B cell (primary cell): ENCODE measurements at regions not wholly inside any gene's neighbourhood (a gene's known extent, or its start where the extent isn't known, plus 50 kb on each side); places are given as distances from the start of the nearest gene placed in this dataset.

Experiments used
- ATAC-seq: fragments of 200-7000 bp; cut with Tn5 transposase; one replicate; pipeline ENCODE4 v1.10.0; 2021; ENCODE audit warnings: low read depth, mild to moderate bottlenecking, moderate number of reproducible peaks, moderate library complexity
- CTCF ChIA-PET: fragments of 350-600 bp; sonication (Branson Sonifier 250); formaldehyde crosslinking; loops from one replicate; lab custom pipeline; 2021; ENCODE audit warnings: antibody characterized with exemption, inconsistent platforms; lab: Charles Lee
- POLR2A ChIA-PET: fragments of 350-600 bp; sonication (Branson Sonifier 250); formaldehyde crosslinking; loops from one replicate; lab custom pipeline; 2021; ENCODE audit warnings: antibody characterized with exemption; lab: Charles Lee
- DNase-seq: peaks from one replicate; pipeline ENCODE4 v3.0.0; 2013
- H2AFZ ChIP-seq: 2 replicates; pipeline ENCODE4 v1.6.1; 2012; ENCODE audit warnings: mild to moderate bottlenecking, low read depth, low read length; ENCODE audit not compliant: insufficient read depth, poor library complexity, severe bottlenecking
- H3K27ac ChIP-seq, 2 donors: 1 replicate in 1 of 2; 2 replicates in 1 of 2; pipeline ENCODE4 v1.5.1; 2012 to 2013; ENCODE audit warnings: low read length in 2 of 2, mild to moderate bottlenecking in 2 of 2, moderate library complexity in 1 of 2
- H3K27me3 ChIP-seq, 4 experiments: fragments of 200-600 bp in 1 of 4; sonication (generic) in 1 of 4; replicated peaks in 1 of 4; 1 replicate in 2 of 4; 2 replicates in 2 of 4; pipeline versions ENCODE4 v1.6.1 to v1.7.0; 2013 to 2016; ENCODE audit warnings: low read length in 3 of 4, mild to moderate bottlenecking in 2 of 4, mixed read lengths in 1 of 4, moderate library complexity in 1 of 4; ENCODE audit not compliant: insufficient read depth in 4 of 4, control insufficient read depth in 3 of 4; ENCODE audit errors: control extremely low read depth in 1 of 4
- H3K36me3 ChIP-seq, 2 experiments: replicated peaks in 1 of 2; 1 replicate in 1 of 2; 2 replicates in 1 of 2; pipeline versions ENCODE4 v1.6.1 to v1.7.1; 2013; ENCODE audit warnings: low read length in 1 of 2; ENCODE audit not compliant: insufficient read depth in 2 of 2, control insufficient read depth in 1 of 2; ENCODE audit errors: control extremely low read depth in 1 of 2, extremely low read depth in 1 of 2
- H3K4me1 ChIP-seq, 2 donors: fragments of 200-600 bp in 1 of 2; sonication (generic) in 1 of 2; 1 replicate in 1 of 2; 2 replicates in 1 of 2; pipeline versions ENCODE4 v1.5.1 to v1.6.1; 2013 to 2017; ENCODE audit warnings: low read length in 2 of 2; ENCODE audit not compliant: control insufficient read depth in 2 of 2, insufficient read depth in 2 of 2
- H3K4me2 ChIP-seq: replicated peaks from 2 replicates; pipeline ENCODE3; 2012; ENCODE audit warnings: mild to moderate bottlenecking, low read depth, low read length; ENCODE audit not compliant: poor library complexity, severe bottlenecking
- H3K4me3 ChIP-seq, 5 experiments: fragments of 200-600 bp in 1 of 5; sonication (generic) in 1 of 5; 1 replicate in 3 of 5; 2 replicates in 2 of 5; pipeline versions ENCODE4 v1.5.1 to v1.7.0; 2011 to 2016; ENCODE audit warnings: low read length in 4 of 5, mild to moderate bottlenecking in 4 of 5, low read depth in 2 of 5, control low read depth in 1 of 5, moderate library complexity in 1 of 5; ENCODE audit not compliant: insufficient read depth in 1 of 5; ENCODE audit errors: control extremely low read depth in 1 of 5, extremely low read depth in 1 of 5
- H3K79me2 ChIP-seq: fragments of 200-600 bp; sonication (generic); one replicate; pipeline ENCODE4 v1.6.0; 2016; ENCODE audit warnings: low read length; ENCODE audit not compliant: control insufficient read depth, insufficient read depth
- H3K9ac ChIP-seq: fragments of 200-600 bp; sonication (generic); 2 replicates; pipeline ENCODE4 v1.6.1; 2017; ENCODE audit warnings: mild to moderate bottlenecking, low read length, moderate library complexity
- H3K9me3 ChIP-seq, 3 donors: one replicate each; pipeline versions ENCODE4 v1.6.1 to v1.7.1; 2013; ENCODE audit warnings: low read length in 2 of 3; ENCODE audit not compliant: control insufficient read depth in 2 of 3, insufficient read depth in 1 of 3; ENCODE audit errors: control extremely low read depth in 1 of 3
- H4K20me1 ChIP-seq: 2 replicates; pipeline ENCODE4 v1.6.0; 2012; ENCODE audit warnings: mild to moderate bottlenecking, low read length; ENCODE audit not compliant: insufficient read depth, control insufficient read depth, poor library complexity, severe bottlenecking
- H3K27ac Mint-ChIP-seq: one replicate; pipeline ENCODE4 v1.8.0; 2021; ENCODE audit warnings: mixed read lengths
- H3K27me3 Mint-ChIP-seq: one replicate; pipeline ENCODE4 v1.8.0; 2021; ENCODE audit warnings: mixed read lengths
- H3K4me1 Mint-ChIP-seq: one replicate; pipeline ENCODE4 v1.8.0; 2021; ENCODE audit warnings: mixed read lengths
- H3K4me3 Mint-ChIP-seq: one replicate; pipeline ENCODE4 v1.8.0; 2021; ENCODE audit warnings: mixed read lengths
- H3K9me3 Mint-ChIP-seq: one replicate; pipeline ENCODE4 v1.8.0; 2022; ENCODE audit warnings: mixed read lengths; ENCODE audit not compliant: insufficient read depth
- CTCF ChIP-seq: fragments of 200-600 bp; IDR thresholded peaks from one replicate; pipeline ENCODE4 v1.8.0; 2022; ENCODE audit warnings: antibody characterized with exemption, mild to moderate bottlenecking
- EZH2 ChIP-seq: IDR thresholded peaks from 2 replicates; pipeline ENCODE4 v1.6.1; 2012; ENCODE audit warnings: borderline replicate concordance, low read depth, mild to moderate bottlenecking, moderate library complexity, low read length; ENCODE audit not compliant: insufficient read depth, poor library complexity, severe bottlenecking
- WGBS: methylation state at CpG from one replicate; pipeline ENCODE4 v1.1.5; 2013; ENCODE audit warnings: missing lambda C conversion rate; ENCODE audit not compliant: insufficient coverage; 5-methylcytosine and 5-hydroxymethylcytosine counted together
- intact Hi-C: fragments of 100-400 bp; cut with micrococcal nuclease; formaldehyde crosslinking; loops from one replicate; pipeline ENCODE4 v1.10.0; 2022

DNA sequence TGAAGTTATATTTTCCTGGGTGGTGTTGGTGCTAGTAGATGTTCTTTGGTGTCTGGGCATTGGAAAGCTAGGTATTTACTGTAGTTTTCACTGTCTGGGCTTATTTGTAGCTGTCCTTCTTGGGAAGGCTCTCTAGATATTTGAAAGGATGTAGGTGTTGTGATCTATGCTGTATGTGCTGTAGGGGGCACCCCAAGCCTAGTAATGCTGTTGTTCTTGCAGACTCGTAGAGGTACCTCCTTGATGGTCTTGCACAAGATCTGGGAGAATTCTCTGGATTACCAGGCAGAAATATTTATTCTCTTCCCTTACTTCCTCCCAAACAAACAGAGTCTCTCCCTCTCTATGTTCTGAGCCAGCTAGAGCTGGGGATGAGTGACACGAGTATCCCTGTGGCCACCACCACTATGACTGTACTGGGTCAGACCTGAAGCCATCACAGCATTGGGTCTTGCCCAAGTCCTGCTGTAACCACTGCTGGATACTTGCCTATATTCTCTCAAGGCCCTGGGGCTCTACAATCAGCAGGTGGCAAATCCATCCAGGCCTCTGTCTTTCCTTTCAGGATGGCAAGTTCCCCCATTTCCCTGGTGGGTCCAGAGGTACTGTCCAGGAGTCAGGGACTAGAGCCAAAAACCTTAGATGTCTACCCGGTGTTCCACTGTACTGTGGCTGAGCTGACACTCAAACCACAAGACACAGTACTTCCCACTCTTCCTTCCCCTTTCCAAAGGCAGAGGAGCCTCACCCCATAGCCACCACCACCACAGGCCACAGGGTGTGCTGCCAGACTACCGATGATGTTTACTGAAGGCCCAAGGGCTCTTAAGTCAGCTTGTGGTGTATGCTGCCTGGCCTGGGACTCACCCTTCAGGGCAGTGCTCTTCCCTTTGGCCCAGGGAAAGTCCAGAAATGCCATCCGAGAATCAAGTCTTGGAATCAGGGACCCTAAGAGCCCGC is 195.2 kb upstream of the DPPA4 start:
- POLR2A ChIA-PET = no interaction called here
- intact Hi-C loops = no loop called here
- no peak overlapping the region for H2AFZ ChIP-seq
- DNase-seq = no peak
- H3K27ac ChIP-seq = no peak overlapping the region
- no peaks in the 10 kb centered on the region for H3K4me1 ChIP-seq
- Mint-ChIP-seq H3K4me3 (no peak overlapping the region), H3K27me3 (no peaks in the 10 kb centered on the region), H3K27ac (no peak overlapping the region), H3K4me1 (no peaks in the 10 kb centered on the region), H3K9me3 (no peaks in the 10 kb centered on the region)
- ATAC-seq = no peak
- no peaks in the 10 kb centered on the region for H3K27me3 ChIP-seq
- CTCF ChIA-PET = no interaction called here
- H3K4me3 ChIP-seq = no peak overlapping the region
- no peak overlapping the region for H3K9ac ChIP-seq
- peaks cover 0 to 8% (median 0%) of the 10 kb centered on the region in 3 donors for H3K9me3 ChIP-seq
- no peaks in the 10 kb centered on the region for H3K36me3 ChIP-seq
- 52% methylated on average over 5 of the region's 6 CpGs for WGBS
- H3K4me2 ChIP-seq = no peak overlapping the region
- H4K20me1 ChIP-seq = no peaks in the 10 kb centered on the region
- TF ChIP-seq EZH2 = no peak
- TF ChIP-seq CTCF = no peak
- H3K79me2 ChIP-seq = no peaks in the 10 kb centered on the region

DNA sequence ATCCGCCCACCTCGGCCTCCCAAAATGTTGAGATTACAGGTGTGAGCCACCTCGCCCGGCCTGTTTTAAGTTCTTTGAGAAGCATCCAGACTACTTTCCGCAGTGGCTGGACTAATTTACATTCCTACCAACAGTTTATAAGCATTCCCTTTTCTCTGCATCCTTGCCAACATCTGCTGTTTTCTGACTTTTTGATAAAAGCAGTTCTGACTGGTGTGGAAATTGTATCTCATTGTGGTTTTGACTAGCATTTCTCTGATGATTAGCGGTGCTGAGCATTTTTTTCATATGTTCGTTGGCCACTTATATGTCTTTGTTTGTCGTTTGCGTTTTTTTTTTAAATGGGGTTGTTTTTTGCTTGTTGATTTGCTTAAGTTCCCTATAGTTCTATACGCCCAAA is 208.4 kb upstream of the DPPA4 start:
- H3K9me3 ChIP-seq = peaks cover 0 to 5% (median 0%) of the 10 kb centered on the region in 3 donors
- ATAC-seq = no peak
- POLR2A ChIA-PET = no interaction called here
- Mint-ChIP-seq H3K9me3 (peaks cover 5% of the 10 kb centered on the region), H3K4me3 (no peak overlapping the region), H3K27me3 (no peaks in the 10 kb centered on the region), H3K4me1 (no peaks in the 10 kb centered on the region), H3K27ac (no peak overlapping the region)
- TF ChIP-seq CTCF = no peak
- TF ChIP-seq EZH2 = no peak
- no peak overlapping the region for H3K27ac ChIP-seq
- H3K36me3 ChIP-seq = no peaks in the 10 kb centered on the region
- H2AFZ ChIP-seq = no peak overlapping the region
- no peak overlapping the region for H3K4me2 ChIP-seq
- no peaks in the 10 kb centered on the region for H3K79me2 ChIP-seq
- 93% methylated on average over 6 of the region's 10 CpGs for WGBS
- no peaks in the 10 kb centered on the region for H3K4me1 ChIP-seq
- no peak for DNase-seq
- CTCF ChIA-PET = no interaction called here
- intact Hi-C loops = no loop called here
- no peak overlapping the region for H3K9ac ChIP-seq
- no peaks in the 10 kb centered on the region for H3K27me3 ChIP-seq
- H3K4me3 ChIP-seq = no peak overlapping the region
- H4K20me1 ChIP-seq = no peaks in the 10 kb centered on the region
